GF-D8 (cell line): ENCODE measurements at regions not wholly inside any gene's neighbourhood (a gene's known extent, or its start where the extent isn't known, plus 50 kb on each side); places are given as distances from the start of the nearest gene placed in this dataset.

Experiments used
- DNase-seq: peaks from one replicate; lab custom pipeline; 2025; lab: John Stamatoyannopoulos, UW

GRCh38 chr14:65877624-65878023 is 465.1 kb downstream of the FUT8 start:
- DNase-seq: no peak

GRCh38 chr14:65878586-65878985 is 466.1 kb downstream of the FUT8 start:
- no peak for DNase-seq

DNA sequence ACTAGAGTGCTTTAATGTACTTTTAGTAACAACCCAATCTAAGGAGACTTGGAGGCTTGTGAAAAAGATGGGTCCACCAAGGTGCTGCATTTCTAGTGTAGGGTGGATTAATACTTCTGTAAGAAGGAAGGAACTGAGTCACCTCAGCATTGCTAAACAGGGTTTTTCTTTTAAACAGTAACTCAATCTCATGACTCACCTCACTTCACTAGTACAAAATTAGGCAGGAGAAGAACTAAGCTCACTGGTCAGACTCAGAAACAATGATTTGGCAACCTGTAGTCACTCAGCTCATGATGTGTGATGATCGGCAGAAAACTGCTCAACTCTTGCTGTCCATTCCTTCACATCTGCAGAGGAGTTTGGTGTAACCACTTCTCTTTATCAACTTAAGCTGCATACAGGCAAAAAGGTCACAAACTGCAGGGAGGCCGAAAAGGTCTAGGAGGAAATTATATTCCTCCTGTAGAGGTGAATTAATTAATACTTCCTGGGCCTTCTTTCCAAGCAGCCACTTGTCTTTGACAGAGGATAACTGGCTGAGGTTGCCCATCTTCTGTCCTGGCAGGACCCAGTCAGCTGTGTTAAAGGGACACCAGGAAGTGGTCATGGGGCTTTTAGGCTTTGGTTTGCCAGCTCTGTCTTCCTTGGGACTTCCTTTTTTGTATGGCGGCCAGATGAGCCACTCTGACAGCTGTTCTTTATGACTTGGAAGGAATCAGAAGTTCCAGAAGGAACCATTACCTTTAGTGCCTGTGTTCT is 466.9 kb downstream of the FUT8 start:
- no peak for DNase-seq

GRCh38 chr14:65880507-65880906 is 468.0 kb downstream of the FUT8 start:
- no peak for DNase-seq

DNA sequence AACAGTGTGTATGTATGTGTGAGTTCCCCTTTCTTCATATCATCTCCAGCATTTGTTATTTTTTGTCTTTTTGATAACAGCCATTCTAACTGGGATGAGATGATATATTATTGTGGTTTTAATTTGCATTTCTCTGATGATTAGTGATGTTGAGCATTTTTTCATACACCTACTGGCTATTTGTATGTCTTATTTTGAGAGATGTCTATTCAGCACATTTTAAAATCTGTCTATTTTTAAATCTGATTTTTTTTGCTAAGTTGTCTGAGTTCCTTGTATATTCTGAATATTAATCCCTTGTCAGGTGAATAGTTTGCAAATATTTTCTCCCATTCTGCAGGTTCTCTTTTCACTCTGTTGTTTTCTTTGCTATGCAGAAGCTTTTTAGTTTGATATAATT is 469.1 kb downstream of the FUT8 start:
- DNase-seq: no peak

- no peak for DNase-seq
These were observed 476.1 kb downstream of the FUT8 start for GRCh38 chr14:65888677-65889076.

DNA sequence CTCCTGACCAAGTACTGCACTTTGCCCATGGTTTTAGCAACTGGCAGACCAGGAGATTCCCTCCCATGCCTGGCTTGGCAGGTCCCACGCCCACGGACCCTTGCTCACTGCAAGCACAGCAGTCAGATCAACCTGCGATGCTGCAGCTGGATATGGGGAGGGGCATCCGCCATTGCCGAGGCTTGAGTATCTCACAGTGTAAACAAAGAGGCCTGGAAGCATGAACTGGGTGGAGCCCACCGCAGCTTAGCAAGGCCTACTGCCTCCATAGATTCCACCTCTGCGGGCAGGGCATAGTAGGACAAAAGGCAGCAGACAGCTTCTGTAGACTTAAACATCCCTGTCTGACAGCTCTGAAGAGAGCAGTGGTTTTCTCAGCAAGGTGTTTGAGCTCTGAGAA is 479.8 kb downstream of the FUT8 start:
- no peak for DNase-seq

GRCh38 chr14:65900164-65900563 is 487.6 kb downstream of the FUT8 start:
- no peak for DNase-seq

GRCh38 chr14:65901595-65901994 is 489.1 kb downstream of the FUT8 start:
- no peak for DNase-seq

- no peak for DNase-seq
These were observed 492.5 kb downstream of the FUT8 start for GRCh38 chr14:65904988-65905387.

DNA sequence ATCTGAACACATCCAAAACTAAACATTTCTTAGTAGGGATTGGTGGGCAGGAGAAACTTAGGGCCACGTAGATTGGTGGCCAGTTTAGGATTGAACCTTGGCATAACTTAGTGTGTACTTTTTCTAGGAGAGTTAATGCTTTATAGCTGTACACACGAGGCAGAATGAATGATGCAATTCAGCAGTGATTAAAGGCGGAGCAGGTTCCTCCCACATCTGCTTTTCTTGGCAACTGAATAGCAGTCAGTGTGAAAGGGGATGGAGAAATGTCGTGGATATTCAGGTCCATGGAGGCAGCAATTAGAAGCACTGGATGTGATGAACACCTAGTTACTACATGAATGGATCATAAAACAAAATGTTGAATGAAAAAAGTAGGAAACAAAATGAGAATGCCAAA is 493.8 kb downstream of the FUT8 start:
- no peak for DNase-seq

- DNase-seq: no peak
These were observed 494.4 kb downstream of the FUT8 start for GRCh38 chr14:65906948-65907347.

DNA sequence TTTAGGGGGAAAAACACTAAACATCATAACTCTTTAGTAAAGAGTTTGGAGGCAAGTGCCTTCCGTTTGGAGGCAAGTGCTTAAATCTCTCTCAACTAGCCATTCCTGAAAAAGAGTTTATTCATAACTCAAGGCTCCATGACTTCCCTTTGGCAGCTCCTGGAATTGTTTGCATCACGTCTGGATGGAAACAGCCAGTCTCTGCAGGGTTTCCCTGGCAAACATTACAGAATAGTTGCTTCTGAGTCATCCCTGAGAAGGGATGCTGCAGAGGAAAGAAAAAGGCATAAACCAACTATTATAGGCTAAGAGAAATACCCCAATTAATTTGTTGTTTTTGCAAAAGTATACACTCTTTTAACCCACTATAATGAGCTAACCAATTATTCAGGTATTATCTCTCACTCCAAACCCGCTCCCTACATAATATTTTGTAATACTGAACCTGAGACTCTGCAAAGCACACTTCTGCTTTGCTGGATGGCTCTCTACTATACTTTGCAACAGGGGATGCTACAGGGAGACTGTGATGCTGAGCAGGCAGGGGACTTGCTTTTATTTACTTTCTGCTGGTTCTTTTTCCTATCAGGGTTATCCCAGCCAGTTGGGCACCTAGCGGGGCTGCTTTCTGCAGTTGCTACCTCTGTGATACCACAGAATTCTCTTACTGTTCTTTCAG is 497.7 kb downstream of the FUT8 start:
- DNase-seq: no peak

GRCh38 chr14:65915125-65915524 is 502.6 kb downstream of the FUT8 start:
- DNase-seq: no peak

DNA sequence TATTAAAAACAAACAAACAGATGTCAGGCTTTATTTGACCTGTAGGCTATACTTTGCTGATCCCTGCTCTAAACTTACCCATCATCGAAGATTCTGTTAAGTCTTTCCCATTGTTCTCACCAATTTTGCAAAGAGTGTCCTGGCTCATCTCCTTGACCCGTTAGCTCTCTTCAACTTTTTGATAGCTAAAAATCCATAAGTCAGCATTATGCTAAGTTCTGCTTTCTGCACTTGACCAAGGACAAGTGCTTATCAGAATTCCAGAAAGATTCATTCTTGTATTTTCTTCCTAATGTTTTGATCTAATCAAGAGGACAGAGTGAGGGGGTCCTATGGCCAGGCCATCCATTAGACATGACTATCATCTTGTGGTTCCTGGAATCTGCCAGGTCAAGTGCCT is 503.5 kb downstream of the FUT8 start:
- DNase-seq: no peak

- no peak for DNase-seq
These were observed 508.5 kb downstream of the FUT8 start for GRCh38 chr14:65920996-65921395.

DNA sequence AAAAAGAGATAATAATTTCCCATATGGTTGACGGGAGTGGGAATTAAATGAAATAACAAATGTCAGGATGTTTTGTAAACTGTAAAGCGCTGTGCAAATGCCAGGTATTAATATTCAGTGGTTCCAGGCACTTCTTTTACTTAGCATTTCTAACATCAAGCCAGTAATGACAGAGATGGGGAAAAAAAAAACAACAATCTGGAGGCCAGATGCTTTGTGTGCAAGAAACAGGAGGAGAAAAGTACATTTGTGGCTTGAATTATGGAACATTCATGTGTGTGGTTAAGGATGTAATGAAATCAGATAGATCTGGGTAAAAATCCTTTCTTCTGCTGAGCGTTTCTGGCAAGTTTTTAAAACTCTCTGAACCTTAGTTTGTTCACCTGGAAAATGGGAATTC is 509.6 kb downstream of the FUT8 start:
- DNase-seq: no peak

GRCh38 chr14:65926504-65926903 is 514.0 kb downstream of the FUT8 start:
- no peak for DNase-seq

DNA sequence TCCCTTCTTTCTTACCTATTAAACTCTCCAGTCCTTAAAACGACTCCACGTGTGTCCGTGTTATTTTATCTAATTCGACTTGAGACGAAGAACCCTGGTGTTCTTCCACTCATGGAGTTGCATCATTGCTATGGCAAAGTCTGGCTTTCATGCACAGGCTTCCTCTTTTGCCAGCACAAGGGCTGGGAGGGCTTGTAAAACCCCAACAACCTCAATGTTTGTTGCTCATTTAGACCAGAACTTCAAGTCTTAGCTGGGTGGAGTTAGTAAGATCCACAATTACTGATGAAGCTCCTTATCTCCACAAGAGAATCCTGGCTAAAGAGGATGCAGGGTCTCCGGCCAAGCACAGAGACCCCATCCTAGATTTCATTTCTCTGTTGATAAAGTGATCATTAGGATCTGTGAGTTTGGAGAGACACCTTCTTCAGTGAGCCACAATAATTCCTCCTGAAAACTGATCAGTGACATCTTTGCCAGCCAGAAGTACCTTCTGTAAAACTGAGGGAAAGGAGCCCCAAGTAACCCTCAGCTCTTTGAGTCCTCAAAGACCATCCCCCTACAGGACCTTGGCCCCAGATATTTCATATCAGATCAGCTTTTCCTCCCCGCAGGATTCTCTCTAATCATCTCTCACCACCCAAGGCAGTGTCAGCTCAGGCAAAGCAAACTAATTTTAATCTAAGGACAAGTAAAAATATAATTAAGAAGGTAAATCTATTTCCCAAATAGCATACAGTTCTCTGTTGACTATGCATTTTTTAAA is 514.6 kb downstream of the FUT8 start:
- DNase-seq: no peak

- DNase-seq: no peak
These were observed 515.4 kb downstream of the FUT8 start for GRCh38 chr14:65927931-65928356.

DNA sequence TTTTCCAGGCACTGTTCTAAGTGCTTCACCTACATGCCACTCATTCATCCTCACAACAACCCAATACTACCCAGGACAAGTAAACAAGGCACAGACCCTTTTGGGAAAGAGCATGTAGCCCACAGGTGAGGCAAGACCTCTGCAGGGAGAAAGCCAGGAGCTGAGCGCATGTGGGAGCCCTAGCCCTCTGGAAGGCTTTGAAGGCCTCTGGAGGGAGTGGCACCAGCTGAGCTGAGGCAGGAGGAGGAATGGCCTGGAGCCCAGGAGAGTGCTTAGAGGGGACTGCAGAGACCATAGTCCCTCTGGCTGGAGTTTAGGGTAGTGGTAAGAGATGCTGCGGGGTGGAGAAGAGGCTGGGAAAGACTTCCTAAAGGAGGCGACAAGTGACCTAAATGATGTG is 516.5 kb downstream of the FUT8 start:
- no peak for DNase-seq

DNA sequence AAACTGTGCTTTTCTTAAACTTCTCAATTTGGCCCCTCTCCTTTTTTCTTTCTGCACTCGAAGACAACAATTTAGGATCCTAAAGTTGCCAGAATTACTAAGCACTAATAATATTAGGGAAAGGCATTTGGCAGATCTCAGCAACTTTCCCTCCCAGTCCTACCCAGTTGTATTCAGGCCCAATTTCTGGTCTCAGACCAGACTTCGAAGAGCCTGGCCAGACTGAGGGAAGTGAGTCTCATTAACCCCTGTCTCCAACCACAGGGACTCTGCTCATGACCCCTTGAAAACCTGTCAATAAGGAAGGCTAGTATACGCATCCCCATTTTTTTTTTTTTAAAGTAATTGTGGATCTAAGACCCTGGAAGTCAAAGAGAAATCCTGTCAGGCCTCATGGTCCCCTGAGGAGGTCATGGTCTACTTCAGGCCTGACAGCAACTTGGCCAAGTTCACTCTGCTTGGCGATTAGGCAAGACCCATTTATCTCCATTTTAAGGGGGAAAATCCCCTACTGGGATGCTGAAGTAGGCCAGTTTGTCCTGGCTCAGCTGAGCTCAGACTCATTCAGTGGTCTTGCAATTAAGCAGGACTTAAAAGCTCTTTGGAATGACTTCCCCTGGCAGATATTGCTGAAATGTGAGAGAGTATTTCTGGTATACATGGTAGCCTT is 521.0 kb downstream of the FUT8 start:
- DNase-seq: no peak

- DNase-seq: no peak
These were observed 521.5 kb downstream of the FUT8 start for GRCh38 chr14:65934070-65934435.
